HepG2 (cell line): ENCODE measurements at regions not wholly inside any gene's neighbourhood (a gene's known extent, or its start where the extent isn't known, plus 50 kb on each side); places are given as distances from the start of the nearest gene placed in this dataset.

ENCODE experiments used
- ISL2 ChIP-seq: sonication (generic); formaldehyde crosslinking; IDR thresholded peaks from 2 replicates; pipeline ENCODE4 v1.5.0; 2020; ENCODE audit warnings: missing genetic modification reagents
- NR2F6 ChIP-seq, 2 experiments: IDR thresholded peaks; 2 replicates each; pipeline ENCODE4 v1.6.1; 2016; ENCODE audit warnings: antibody characterized with exemption in 1 of 2, mild to moderate bottlenecking in 1 of 2
- ZNF720 ChIP-seq: sonication (generic); formaldehyde crosslinking; IDR thresholded peaks from 2 replicates; pipeline ENCODE4 v1.4.0; 2020; ENCODE audit warnings: missing genetic modification reagents
- TF ChIP-seq, protein P1 (sequence below): sonication (generic); formaldehyde crosslinking; IDR thresholded peaks from 2 replicates; pipeline ENCODE4 v1.5.0; 2020; ENCODE audit warnings: mild to moderate bottlenecking, missing genetic modification reagents, moderate library complexity
- TF ChIP-seq, protein P2 (sequence below): sonication (generic); formaldehyde crosslinking; IDR thresholded peaks from 2 replicates; pipeline ENCODE4 v1.5.0; 2020; ENCODE audit warnings: missing genetic modification reagents, mild to moderate bottlenecking, borderline replicate concordance

DNA sequence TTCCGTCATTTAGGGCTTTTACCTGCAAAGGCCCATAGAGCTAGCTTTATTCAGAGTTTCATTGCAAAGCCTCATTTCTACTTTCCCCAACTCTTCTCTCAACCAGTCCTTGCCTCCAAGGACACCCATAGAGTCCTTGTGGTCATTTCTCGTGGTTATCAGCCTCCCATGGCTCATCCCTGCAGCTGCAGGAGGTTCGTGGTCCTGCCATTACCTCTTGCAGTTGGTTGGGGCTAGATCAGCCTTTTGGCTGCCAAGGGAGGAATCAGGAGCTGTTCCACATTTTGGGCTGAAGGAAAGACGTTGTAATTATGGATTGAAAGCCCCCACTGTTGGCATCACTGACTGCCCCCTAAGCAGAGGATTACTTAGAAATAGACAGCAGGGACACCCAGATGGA is 231.0 kb downstream of the MAN2A1 start:
- TF ChIP-seq, protein P1, sequence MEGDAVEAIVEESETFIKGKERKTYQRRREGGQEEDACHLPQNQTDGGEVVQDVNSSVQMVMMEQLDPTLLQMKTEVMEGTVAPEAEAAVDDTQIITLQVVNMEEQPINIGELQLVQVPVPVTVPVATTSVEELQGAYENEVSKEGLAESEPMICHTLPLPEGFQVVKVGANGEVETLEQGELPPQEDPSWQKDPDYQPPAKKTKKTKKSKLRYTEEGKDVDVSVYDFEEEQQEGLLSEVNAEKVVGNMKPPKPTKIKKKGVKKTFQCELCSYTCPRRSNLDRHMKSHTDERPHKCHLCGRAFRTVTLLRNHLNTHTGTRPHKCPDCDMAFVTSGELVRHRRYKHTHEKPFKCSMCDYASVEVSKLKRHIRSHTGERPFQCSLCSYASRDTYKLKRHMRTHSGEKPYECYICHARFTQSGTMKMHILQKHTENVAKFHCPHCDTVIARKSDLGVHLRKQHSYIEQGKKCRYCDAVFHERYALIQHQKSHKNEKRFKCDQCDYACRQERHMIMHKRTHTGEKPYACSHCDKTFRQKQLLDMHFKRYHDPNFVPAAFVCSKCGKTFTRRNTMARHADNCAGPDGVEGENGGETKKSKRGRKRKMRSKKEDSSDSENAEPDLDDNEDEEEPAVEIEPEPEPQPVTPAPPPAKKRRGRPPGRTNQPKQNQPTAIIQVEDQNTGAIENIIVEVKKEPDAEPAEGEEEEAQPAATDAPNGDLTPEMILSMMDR (CRISPR knock-in tag), result no peak
- no peak for TF ChIP-seq ISL2 (CRISPR knock-in tag)
- TF ChIP-seq, protein P2, sequence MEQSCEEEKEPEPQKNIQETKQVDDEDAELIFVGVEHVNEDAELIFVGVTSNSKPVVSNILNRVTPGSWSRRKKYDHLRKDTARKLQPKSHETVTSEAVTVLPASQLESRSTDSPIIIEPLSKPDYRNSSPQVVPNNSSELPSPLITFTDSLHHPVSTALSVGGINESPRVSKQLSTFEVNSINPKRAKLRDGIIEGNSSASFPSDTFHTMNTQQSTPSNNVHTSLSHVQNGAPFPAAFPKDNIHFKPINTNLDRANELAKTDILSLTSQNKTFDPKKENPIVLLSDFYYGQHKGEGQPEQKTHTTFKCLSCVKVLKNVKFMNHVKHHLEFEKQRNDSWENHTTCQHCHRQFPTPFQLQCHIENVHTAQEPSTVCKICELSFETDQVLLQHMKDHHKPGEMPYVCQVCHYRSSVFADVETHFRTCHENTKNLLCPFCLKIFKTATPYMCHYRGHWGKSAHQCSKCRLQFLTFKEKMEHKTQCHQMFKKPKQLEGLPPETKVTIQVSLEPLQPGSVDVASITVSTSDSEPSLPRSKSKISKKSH (CRISPR knock-in tag), result no peak
- TF ChIP-seq ZNF720 (CRISPR knock-in tag), result no peak
- TF ChIP-seq NR2F6 (IDR thresholded peaks at IDR 0.05), result no peak
- no peak for TF ChIP-seq NR2F6 (CRISPR knock-in tag; IDR thresholded peaks at IDR 0.05)
